ENCODE measurements at regions not wholly inside any gene's neighbourhood (a gene's known extent, or its start where the extent isn't known, plus 50 kb on each side); places are given as distances from the start of the nearest gene placed in this dataset.

- TF ChIP-seq POLR2A (IDR thresholded peaks at IDR 0.05) = no peak
- no peak for TF ChIP-seq CTCF (IDR thresholded peaks at IDR 0.05)
Observed at GRCh38 chr4:75141162-75141561, 208.2 kb downstream of the PARM1 start.

All from lower leg skin (tissue), 3 donors.